NCI-H1048 (cell line): ENCODE measurements at regions not wholly inside any gene's neighbourhood (a gene's known extent, or its start where the extent isn't known, plus 50 kb on each side); places are given as distances from the start of the nearest gene placed in this dataset.

Source experiments
- DNase-seq: peaks from one replicate; lab custom pipeline; 2025; lab: John Stamatoyannopoulos, UW

DNA sequence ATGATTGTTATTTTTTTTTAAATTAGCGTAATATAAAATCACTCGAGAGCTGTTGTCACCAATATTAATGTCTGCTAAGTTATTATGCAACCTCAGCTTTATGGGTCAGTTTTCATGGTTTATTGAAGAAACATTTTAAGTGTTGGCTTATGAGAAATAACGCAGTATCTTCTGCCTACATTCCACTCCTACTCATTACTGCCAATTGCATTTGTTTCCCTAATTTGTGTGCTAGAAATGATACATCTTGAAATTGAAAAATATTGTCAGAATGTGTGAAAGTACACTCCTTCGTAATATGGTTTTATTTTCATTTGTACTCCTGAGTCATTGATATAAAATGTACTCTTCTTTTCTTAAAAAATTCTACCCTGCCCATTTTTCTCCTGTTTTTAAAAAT lies 333.3 kb upstream of the HSF2 start:
- no peak for DNase-seq

DNA sequence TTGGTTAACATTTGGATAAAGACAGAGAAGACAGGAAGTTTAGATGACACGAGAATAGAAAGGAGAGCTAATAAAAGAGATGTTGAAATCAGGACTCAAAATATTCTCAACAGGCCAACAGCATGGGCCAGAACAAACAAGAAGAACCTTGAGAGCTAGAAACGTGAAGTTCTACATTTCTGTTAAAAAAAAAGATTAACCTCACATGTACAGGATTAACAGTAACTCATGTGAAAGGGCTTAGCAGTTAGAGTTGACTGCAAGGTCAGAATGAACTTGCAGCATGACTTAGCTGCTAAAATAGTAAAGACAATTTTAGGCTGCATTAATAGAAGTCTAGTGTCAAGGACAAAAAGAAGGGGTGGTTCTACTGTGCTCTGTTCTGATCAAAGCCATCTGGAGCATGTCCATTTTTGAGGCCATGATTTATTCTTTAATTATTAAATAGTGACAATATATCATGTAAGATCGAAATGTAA lies 331.1 kb upstream of the HSF2 start:
- DNase-seq, result no peak

DNA sequence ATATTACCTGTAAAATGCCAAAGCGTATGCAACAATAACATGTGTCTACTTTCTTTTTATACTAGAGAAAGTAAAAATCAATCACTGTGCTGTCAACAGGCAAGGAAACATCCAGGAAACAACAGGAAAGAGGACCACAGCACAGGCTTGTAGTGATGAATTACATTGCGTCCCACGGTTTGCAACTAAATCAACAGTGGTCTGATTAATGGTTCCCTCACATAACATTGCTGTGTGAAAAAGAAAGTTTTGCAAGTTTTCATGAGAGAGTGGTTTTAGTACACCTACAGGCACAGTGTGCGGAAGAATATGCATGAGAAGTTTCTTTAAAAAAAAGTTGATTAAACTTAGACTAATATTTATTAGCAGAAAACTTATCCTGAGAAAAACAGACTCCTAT lies 329.5 kb upstream of the HSF2 start:
- DNase-seq, result no peak

DNA sequence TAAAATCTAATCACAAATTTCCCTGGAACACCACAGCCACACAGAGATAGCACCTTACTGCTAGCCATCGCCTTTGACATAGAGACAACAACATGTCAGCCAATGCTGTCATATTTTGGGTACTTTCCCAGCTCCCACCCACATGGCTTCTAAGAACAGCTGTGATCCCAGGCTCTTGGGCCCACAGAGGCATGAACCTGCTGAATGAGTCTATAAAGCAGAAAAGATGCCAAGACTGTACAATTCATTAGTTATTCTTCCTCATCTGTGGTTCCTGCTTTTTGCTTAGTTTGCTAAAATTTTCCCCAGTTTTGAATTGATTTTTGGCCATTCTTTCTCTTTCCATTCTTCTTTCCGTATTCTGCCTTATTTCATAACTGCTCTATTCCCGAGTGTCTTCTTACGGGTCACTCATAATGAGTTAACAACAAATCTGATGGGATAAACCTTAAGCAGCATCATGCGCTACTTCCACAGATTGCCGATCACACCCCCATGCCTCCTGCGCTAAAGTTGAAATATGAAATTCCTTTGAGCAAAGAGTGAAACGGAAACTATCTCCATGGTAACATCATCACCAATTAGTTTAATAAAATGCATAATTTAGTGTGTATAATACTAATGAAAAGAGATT lies 327.3 kb upstream of the HSF2 start:
- no peak for DNase-seq

DNA sequence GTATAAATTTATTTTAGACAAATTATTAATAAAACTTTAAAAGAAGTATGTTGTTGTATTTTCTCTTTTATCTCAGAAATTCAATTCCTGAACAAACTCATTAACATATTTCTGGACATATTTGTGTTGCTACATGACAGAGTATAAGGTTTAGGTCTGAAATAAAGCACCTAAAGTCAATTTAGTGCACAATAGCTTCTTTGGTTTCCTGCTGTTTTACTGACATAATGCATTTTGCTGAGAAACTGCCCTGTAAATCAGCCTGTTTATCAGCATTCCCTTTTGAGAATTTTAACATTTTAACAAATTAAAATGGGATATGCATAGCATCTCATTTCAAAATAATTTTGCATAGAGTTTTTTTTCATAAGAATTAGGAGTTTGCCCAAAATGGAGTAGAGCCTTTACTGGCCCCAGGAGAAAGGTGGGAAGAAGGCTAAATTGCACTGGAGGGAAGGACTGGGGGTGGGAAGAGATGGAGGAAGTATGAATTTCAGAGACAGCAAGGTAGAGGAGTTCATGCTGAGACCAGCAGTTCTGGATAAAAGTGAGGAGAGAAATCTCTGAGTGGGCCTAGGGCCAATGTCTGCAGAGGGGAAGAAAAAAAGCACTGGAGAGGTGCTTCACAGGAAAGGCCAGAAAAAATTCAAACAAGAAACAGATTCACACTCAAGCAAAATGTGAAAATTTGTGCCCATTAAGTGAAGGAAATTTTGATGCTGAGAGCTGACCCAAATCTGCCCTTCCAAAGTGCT lies 324.2 kb upstream of the HSF2 start:
- no peak for DNase-seq

DNA sequence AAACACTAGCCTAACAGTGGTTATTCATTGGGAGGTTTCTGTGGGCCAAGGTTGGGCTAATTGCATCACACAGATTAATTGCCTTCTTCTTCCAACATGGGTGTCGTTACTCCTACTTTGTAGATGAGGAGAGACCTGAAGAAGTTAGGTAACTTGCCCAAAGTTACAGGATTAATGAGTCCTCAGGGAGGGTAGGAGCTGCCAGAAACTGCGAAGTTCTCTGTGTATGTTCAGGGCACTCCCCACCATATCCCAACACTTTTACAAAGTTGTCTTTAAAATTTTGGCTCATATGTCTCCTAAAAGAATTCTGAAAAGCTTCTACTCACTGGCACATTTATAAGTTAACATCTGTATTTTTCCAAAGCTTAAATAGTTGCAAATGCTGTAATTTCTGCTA lies 323.5 kb upstream of the HSF2 start:
- no peak for DNase-seq

DNA sequence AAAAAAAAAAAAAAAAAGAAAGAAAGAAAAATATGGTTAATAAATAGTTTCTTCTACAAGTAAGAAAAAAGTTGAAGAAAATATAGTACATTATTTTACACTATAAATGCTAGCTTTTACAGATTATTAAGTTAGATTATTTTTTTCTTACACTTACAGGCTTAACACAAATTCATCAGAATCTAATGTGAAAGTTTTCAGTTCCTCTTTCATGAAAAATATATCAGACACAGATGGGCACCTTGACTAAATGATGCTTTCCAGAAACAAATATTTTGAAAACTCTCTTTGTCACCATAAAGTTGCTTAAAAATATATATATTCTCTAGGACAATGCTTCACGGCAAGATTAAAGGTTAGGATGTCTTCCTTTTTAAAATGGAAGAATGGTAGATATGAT lies 321.8 kb upstream of the HSF2 start:
- no peak for DNase-seq

DNA sequence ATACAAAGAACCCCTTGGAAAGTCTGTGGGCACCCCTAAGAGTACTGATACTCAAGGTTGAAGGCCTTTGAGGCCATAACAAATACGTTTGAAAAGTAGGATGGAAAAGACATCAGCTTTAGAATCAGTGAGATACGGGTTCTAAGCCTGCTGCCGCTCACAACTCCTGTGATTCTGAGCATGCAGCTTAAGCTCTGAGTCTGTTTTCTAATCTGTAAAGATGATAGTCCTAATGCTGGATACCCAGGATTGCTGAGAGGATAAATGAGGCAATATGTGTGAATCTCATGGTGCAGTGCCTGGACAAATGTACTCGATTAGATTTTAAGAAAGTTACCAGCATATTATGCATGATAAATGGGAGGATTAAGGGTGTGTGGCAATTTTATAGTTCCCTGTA lies 321.0 kb upstream of the HSF2 start:
- no peak for DNase-seq

DNA sequence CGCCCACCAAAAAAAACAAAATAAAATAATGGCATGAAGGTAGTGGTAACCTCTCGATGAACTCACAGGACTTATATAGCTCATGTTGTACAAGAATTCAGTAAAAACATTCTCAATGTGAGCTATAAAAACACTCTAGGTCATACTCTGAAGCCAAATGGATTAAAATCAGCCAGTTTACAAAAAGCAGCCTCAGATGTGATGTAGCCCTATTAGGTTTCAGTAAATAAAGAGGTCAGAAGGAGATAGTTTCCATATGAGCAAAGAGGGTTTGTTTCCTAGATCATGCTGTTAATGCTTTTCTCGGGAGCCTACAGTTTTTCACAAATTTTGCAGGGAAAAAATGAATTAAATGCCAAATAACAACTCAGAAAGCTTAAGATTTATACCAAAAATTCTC lies 319.5 kb upstream of the HSF2 start:
- DNase-seq, result no peak

DNA sequence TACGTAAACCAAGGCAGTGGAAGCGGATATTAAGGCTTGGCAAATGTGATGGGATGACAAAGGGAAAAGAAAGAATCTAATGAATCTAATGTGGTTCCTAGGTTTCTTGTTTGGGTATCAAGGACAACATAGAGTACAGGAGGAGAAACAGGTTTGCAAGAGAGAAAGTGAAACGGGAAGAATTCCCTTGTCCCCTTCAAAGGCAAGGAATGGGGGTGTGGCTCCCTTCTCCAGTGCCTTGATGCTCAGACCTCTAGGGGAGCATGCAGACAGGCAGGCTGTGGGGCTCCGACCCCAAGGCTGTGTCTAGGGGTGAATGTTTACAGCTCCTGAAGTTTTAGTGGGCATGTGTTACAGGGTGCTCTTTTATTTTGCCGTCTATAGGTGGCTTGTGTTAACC lies 317.5 kb upstream of the HSF2 start:
- DNase-seq, result no peak

DNA sequence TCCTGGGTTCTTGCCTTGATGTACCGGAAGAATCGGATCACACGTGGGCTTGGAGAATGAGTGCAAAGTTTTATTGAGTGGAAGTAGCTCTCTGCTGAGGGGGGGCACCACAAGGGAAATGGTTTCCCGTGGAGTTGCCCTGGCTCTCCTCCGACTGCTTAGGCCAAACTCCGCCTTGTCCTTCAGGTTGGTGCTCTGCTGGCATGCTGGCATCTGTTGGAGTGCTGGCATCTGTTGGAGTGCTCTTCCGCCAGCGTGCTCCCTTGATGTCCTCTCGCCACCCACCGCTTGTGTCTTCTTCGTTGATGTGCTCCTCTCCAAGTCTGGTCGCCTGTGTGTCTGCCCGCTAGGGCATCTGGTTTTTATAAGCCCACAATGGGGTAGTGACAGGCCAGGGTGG lies 317.1 kb upstream of the HSF2 start:
- no peak for DNase-seq

DNA sequence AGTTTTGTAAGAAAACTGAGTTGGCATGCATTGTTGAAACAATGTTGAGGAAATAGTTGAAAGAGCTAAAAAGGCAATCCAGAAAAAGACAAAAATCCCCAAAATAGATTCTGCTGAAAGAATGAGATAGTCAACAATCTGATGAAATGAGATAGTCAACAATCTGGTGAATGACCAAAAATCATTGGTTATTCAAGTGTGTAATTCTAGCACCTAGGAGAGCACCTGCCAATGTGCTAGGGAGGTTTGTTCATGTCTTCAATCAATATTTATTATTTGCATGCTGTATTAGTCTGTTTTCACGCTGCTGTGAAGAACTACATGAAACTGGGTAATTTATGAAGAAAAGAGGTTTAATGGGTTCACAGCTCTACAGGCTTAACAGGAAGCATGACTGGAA lies 307.1 kb upstream of the HSF2 start:
- DNase-seq, result no peak

DNA sequence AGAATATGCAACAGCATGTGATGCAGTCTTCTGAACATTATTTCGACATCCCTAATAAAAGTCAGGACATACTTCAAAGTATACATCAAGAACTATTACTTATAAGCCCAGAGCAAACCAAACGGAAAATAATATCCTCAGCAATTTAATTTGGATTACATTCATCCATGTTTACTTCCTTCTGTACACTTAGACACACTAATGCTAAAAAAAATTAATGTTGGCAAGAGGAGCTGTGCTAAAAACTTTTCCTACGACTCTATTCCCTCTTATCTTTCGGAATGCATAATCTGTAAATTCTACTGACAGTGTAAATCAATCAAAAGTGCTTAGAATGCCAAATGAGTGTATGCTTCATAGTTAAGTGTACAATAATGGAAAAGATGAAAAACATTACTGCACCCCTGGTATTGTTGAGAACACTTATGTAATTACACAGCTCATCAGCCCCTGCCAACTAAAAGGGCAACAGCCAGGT lies 301.2 kb upstream of the HSF2 start:
- no peak for DNase-seq

DNA sequence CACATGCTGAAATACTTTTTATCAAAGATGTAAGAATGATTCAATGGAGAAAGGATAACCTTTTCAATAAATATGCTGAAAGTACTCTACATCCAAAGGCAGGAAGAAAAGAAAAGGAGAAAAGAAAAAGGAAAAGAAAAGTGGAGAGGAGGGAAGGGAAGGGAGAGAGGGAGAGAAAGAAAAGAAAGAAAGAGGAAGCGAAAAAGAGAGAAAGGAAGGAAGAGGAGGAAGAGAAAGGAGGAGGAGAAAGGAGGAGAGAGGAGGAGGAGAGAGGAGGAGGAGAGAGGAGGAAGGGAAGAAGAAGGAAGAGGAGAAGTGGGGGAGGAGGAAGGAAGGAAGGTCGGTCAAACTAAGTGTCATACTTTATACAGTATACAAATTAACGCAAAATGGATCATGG lies 297.4 kb upstream of the HSF2 start:
- no peak for DNase-seq

DNA sequence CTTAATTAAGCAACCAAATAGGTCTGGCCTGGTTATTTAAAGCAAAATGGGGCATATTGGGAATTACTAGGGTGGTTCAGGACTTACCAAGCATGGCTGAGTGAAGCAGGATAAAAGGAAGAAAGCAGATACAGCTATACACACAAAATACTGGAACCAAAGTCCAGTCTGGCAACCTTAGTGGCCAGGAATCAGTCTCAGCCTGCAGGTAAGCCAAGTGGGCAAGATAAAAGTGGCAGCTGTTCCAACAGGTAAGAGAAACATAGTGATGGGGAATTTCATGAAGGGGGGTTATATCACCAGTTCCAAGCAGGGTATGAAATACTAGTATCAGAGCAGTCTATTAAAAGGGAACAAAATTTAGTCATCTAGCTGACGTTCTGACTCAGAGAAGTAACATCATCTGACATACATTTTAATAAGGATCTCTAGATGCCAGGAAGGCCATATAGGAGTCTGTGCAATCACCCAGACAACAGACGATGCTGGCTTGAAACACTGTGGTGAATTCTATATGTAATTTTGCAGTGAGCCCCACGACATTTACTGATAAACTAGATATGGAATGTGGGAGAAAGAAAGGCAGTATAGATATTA lies 292.1 kb upstream of the HSF2 start:
- DNase-seq, result no peak

DNA sequence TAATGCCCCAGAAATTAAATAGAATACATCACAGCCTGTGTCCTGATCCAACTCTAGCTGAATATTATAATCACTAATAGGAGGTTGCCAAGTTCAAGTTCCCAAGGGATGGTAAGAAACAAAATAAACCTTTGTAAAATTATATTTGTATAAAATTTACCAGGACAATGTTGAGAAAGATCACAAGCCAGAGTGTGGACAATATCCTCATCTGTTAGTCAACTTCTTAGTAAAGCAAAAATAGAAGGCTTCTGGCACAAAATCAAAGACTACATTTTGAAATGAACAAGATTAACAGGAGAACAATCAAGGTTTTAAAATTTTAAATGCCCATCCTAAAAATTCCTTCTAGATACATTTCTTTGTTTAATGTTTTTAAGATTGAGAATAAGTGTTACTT lies 290.4 kb upstream of the HSF2 start:
- DNase-seq, result no peak

DNA sequence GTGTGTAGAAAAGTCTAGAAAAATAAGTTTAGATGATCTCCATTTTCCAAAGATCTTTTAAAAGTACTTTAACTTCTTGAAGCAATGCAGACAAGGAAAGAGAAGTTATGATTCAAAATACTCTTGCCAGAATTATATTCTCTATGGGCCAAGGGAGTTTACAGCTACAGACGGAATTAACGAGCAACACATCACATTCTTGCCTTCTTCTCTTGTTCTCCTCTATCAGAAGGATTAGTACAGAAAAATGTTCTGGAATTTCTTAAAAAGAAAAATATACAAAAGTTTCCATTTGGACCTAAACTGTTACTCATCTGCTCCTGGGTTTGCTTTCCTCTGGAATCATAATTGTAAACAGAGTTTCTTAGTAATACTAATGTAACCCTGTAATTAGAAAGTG lies 284.7 kb upstream of the HSF2 start:
- DNase-seq, result no peak

DNA sequence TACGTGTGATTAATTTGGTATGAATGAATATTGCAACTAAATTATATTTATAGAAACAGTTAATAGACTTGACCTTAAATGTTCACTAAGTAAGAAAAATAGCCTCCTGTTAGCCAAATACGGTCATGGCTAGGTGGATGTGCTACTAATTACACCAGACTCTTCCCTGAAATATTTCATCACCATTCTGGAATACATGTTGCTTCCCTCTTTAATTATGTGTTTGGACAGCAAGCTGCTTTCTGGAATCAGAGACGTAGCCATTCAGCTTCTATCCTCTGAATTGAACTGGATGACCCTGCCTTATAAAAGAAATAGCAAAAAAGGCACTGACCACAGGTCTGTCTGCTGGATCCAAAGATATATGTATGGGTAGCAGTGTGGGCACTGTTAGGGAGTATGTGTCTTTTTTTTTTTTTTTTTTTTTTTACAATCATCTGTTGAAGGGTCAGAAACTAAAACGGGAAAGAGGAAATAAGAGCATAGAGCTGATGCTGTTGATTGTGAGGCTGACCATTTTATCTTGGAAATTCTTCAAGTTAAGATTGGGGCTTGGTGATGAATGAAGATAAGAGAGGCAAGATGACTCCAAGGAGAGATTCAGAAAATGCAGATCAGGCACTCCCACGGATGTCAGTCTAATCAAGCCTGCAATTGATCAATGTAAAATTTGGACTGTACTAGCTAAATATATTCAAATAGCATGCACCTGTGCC lies 283.2 kb upstream of the HSF2 start:
- no peak for DNase-seq

DNA sequence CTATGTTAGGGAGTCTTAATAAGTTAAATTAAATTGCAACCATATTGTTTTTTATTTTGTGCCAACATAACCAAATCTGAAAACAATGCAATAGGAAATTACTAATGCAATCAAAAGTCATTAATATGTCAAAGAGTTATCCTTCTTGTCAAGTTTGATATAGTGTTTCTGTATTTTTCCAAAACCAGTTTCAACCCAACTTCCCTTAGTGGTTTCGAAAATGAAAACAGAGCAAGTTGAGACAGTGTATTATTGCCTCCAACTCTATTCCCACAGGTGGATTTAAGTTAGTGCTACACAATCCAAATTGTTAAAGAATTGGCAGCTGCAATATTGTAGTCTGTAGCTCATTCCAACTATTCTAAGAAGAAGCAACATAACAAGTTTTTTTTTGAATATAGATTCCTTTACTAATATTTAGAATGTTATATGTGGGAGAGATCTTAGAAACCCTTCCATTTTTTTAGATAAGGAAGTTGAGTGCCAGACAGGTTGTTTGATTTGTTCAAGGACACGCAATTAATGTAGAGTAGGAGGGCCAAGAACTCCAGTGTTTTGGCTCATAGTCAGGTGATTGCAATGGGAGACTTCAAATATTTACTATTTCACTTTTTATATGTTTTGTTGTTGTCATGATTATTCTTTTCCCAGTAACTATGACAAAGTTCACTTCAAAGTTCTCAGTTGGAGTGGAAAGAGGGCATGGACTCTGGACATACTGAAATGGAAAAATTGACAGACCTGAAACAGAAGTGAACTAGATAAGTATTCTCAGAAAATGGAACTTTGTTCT lies 282.4 kb upstream of the HSF2 start:
- no peak for DNase-seq

DNA sequence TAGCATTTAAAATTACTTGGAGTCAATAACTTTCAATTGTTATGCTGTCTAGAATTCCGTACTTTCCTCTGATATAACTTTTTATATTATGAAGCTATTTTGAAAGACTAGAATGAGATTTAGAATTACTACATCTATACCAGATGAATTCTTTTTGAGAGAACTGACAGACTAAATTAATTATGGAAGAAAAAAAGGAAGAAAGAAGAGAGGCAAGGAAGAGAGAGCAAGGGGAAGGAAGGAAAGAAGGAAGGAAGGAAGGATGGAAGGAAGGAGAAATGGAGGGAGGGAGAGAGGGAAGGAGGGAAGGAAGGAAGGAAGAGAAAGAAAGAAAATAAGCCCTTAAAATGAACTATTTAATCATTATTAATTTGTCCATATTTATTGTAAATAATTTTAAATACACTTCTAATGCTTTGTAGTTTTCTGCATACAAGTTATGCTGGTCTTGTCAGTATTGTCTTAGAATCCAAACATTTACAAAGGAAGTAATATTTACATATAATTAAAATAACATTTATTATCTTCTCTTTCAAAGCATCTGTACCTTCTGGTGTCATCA lies 280.4 kb upstream of the HSF2 start:
- DNase-seq, result no peak

DNA sequence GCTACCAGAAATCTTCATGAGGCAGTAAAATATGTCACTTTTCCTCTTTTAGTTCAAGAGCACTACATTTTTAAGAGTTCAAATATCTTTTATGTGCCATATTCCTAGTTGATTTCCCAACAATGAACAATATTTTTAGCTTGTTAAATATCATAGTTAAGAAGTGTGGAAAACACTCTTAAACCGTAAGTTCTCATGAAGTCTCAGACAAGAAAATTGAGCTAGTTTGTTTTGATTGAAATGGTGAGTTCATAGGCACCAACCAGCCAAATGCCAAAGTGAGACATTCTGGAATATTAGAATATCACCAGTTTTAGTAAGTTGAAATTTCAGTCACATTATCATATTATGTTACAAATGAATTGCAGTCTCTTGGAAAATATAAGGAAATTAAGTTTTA lies 277.2 kb upstream of the HSF2 start:
- DNase-seq, result no peak

DNA sequence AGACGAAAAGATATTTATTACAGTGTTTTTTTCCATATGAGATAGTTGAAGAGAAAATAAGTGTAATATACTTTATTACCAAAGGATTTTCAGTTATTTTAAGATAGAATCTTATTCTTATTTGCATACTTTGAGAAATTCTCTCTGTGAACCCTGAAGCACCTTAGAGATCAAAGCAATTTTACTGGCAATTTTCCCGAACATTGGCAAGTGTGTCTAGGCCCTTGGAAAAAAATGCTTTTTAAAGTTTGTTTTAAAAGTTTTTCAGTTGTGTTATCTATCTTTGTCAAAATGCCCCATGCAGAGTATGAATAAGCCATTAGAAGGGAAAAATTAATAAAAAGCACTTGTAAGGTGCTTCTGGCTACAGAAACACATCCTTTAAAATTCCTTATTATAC lies 276.8 kb upstream of the HSF2 start:
- DNase-seq, result no peak
